ENCODE measurements at regions not wholly inside any gene's neighbourhood (a gene's known extent, or its start where the extent isn't known, plus 50 kb on each side); places are given as distances from the start of the nearest gene placed in this dataset.

DNA sequence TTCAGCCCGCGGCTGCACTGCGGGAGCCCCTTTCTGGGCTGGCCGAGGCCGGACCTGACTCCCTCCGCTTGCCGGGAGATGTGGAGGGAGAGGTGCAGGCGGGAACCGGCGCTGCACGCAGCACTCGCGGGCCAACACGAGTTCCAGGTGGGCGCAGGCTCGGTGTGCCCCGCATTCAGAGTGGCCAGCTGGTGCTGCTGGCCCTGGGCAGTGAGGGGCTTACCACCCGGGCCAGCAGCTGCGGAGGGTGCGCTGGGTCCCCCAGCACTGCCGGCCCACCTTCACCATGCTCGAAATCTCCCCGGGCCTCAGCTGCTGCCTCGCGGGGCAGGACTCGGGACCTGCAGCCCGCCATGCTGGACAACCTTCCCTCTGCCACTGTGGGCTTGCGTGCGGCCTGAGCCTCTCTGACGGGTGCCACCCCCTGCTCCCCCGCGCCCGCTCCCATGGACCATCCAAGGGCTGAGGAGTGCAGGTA is 733.5 kb upstream of the CCDC54 start:
- Histone ChIP-seq H3K36me3 (ENCODE audit: insufficient read depth) (no peaks in the 10 kb centered on the region), H4K20me1 (replicated peaks; ENCODE audit: insufficient read depth) (no peaks in the 10 kb centered on the region), H3K9me2 (ENCODE audit: insufficient read depth) (no peaks in the 10 kb centered on the region), H2AFZ (no peak overlapping the region), H3K27ac (ENCODE audit: low read depth) (no peak overlapping the region), H3F3A (replicated peaks; ENCODE audit: low read depth) (no peaks in the 10 kb centered on the region), H3K27me3 (ENCODE audit: insufficient read depth) (no peaks in the 10 kb centered on the region), H3K4me2 (no peak overlapping the region), H3K4me3 (no peak overlapping the region), H3K4me1 (ENCODE audit: insufficient read depth) (no peaks in the 10 kb centered on the region), H3K79me2 (replicated peaks; ENCODE audit: insufficient read depth) (no peaks in the 10 kb centered on the region)
- Mint-ChIP-seq H3K4me1 (no peaks in the 10 kb centered on the region), H3K27ac (no peak overlapping the region), H3K36me3 (ENCODE audit: low read depth) (peaks cover 26% of the 10 kb centered on the region), H3K27me3 (ENCODE audit: insufficient read depth, low read depth, poor library complexity) (no peaks in the 10 kb centered on the region), H3K9me3 (peaks cover 29% of the 10 kb centered on the region), H3K4me3 (no peak overlapping the region)
- DNase-seq (ENCODE audit: low spot score): no peak
- TF ChIP-seq, protein P1, sequence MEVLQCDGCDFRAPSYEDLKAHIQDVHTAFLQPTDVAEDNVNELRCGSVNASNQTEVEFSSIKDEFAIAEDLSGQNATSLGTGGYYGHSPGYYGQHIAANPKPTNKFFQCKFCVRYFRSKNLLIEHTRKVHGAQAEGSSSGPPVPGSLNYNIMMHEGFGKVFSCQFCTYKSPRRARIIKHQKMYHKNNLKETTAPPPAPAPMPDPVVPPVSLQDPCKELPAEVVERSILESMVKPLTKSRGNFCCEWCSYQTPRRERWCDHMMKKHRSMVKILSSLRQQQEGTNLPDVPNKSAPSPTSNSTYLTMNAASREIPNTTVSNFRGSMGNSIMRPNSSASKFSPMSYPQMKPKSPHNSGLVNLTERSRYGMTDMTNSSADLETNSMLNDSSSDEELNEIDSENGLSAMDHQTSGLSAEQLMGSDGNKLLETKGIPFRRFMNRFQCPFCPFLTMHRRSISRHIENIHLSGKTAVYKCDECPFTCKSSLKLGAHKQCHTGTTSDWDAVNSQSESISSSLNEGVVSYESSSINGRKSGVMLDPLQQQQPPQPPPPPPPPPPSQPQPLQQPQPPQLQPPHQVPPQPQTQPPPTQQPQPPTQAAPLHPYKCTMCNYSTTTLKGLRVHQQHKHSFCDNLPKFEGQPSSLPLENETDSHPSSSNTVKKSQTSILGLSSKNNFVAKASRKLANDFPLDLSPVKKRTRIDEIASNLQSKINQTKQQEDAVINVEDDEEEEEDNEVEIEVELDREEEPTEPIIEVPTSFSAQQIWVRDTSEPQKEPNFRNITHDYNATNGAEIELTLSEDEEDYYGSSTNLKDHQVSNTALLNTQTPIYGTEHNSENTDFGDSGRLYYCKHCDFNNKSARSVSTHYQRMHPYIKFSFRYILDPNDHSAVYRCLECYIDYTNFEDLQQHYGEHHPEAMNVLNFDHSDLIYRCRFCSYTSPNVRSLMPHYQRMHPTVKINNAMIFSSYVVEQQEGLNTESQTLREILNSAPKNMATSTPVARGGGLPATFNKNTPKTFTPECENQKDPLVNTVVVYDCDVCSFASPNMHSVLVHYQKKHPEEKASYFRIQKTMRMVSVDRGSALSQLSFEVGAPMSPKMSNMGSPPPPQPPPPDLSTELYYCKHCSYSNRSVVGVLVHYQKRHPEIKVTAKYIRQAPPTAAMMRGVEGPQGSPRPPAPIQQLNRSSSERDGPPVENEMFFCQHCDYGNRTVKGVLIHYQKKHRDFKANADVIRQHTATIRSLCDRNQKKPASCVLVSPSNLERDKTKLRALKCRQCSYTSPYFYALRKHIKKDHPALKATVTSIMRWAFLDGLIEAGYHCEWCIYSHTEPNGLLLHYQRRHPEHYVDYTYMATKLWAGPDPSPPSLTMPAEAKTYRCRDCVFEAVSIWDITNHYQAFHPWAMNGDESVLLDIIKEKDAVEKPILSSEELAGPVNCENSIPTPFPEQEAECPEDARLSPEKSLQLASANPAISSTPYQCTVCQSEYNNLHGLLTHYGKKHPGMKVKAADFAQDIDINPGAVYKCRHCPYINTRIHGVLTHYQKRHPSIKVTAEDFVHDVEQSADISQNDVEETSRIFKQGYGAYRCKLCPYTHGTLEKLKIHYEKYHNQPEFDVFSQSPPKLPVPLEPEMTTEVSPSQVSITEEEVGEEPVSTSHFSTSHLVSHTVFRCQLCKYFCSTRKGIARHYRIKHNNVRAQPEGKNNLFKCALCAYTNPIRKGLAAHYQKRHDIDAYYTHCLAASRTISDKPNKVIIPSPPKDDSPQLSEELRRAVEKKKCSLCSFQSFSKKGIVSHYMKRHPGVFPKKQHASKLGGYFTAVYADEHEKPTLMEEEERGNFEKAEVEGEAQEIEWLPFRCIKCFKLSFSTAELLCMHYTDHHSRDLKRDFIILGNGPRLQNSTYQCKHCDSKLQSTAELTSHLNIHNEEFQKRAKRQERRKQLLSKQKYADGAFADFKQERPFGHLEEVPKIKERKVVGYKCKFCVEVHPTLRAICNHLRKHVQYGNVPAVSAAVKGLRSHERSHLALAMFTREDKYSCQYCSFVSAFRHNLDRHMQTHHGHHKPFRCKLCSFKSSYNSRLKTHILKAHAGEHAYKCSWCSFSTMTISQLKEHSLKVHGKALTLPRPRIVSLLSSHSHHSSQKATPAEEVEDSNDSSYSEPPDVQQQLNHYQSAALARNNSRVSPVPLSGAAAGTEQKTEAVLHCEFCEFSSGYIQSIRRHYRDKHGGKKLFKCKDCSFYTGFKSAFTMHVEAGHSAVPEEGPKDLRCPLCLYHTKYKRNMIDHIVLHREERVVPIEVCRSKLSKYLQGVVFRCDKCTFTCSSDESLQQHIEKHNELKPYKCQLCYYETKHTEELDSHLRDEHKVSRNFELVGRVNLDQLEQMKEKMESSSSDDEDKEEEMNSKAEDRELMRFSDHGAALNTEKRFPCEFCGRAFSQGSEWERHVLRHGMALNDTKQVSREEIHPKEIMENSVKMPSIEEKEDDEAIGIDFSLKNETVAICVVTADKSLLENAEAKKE (CRISPR knock-in tag; IDR thresholded peaks at IDR 0.05): no peak
- no peak for TF ChIP-seq NANOG (IDR thresholded peaks at IDR 0.05; ENCODE audit: borderline replicate concordance)
- ATAC-seq: no peak

DNA sequence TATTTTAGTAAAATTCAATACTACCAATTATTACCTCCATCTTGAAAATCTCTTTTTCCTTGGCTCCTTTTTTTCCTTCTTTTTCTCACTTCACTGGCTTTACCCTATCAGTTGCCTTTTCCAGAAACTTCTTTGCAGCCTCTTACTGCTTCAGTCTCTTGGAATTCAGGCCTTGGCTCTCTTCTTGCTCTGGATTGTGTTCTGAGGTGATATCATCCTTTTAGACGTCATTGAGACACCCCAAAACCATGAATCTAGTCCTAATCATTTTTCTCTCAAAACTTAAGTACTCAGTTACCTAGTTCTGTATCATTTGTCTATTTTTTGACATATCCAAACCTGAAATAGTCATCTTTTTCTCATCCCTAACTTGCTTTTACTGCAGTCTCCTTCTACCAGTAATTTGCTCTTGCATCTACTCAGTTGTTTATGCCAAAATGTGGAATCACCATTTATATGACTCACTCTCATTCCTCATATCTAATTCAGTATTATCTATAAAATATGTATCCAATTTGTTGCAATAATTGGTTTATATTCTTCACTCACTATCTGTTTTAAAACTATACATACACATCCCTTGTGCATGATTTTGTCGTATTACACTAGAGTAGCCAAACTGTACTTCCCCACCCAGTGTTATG is 703.2 kb upstream of the CCDC54 start:
- Mint-ChIP-seq H3K9me3 (no peaks in the 10 kb centered on the region; the same call in 2 of the 3 replicates), H3K27me3 (ENCODE audit: insufficient read depth, low read depth, poor library complexity) (no peaks in the 10 kb centered on the region)
- H3K36me3 ChIP-seq (ENCODE audit: insufficient read depth): no peaks in the 10 kb centered on the region
- TF ChIP-seq ZNF331 (CRISPR knock-in tag; IDR thresholded peaks at IDR 0.05; ENCODE audit: low read depth) (no peak), EZH2 (IDR thresholded peaks at IDR 0.05; ENCODE audit: low read depth, unreplicated experiment) (no peak), NANOG (IDR thresholded peaks at IDR 0.05; ENCODE audit: borderline replicate concordance) (no peak)
- TF ChIP-seq, protein P2, sequence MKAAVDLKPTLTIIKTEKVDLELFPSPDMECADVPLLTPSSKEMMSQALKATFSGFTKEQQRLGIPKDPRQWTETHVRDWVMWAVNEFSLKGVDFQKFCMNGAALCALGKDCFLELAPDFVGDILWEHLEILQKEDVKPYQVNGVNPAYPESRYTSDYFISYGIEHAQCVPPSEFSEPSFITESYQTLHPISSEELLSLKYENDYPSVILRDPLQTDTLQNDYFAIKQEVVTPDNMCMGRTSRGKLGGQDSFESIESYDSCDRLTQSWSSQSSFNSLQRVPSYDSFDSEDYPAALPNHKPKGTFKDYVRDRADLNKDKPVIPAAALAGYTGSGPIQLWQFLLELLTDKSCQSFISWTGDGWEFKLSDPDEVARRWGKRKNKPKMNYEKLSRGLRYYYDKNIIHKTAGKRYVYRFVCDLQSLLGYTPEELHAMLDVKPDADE (IDR thresholded peaks at IDR 0.05): no peak

More for the DNA sequence above, 703.2 kb upstream of the CCDC54 start:
- Histone ChIP-seq H3K4me1 (ENCODE audit: insufficient read depth) (no peaks in the 10 kb centered on the region), H3K4me3 (no peak overlapping the region), H3K79me2 (replicated peaks; ENCODE audit: insufficient read depth) (no peaks in the 10 kb centered on the region), H3K27ac (ENCODE audit: low read depth) (no peak overlapping the region), H3F3A (replicated peaks; ENCODE audit: low read depth) (no peaks in the 10 kb centered on the region), H2AFZ (no peak overlapping the region), H3K9me2 (ENCODE audit: insufficient read depth) (no peaks in the 10 kb centered on the region), H3K4me2 (no peak overlapping the region), H4K20me1 (replicated peaks; ENCODE audit: insufficient read depth) (no peaks in the 10 kb centered on the region), H3K27me3 (ENCODE audit: insufficient read depth) (no peaks in the 10 kb centered on the region)
- Mint-ChIP-seq H3K36me3 (ENCODE audit: low read depth) (no peaks in the 10 kb centered on the region; the same call in 2 of the 3 replicates), H3K4me1 (no peaks in the 10 kb centered on the region), H3K4me3 (no peak overlapping the region), H3K27ac (no peak overlapping the region)
- ATAC-seq (no peak), DNase-seq (ENCODE audit: low spot score) (no peak)

Measured in GM23338 (cell line).